Muscle of leg (tissue), 3 donors: ENCODE measurements at regions not wholly inside any gene's neighbourhood (a gene's known extent, or its start where the extent isn't known, plus 50 kb on each side); places are given as distances from the start of the nearest gene placed in this dataset.

ENCODE experiments used
- DNase-seq: peaks from one replicate; pipeline ENCODE4 v3.0.0; 2013
- H3K27ac ChIP-seq: one replicate; pipeline ENCODE4 v1.5.1; 2013; ENCODE audit warnings: mild to moderate bottlenecking, low read length, control low read depth
- H3K27me3 ChIP-seq: one replicate; pipeline ENCODE4 v1.6.1; 2013; ENCODE audit warnings: low read length; ENCODE audit not compliant: control insufficient read depth, insufficient read depth
- H3K36me3 ChIP-seq: one replicate; pipeline ENCODE4 v1.6.1; 2013; ENCODE audit warnings: low read length; ENCODE audit not compliant: control insufficient read depth, insufficient read depth
- H3K4me1 ChIP-seq: one replicate; pipeline ENCODE4 v1.6.1; 2013; ENCODE audit warnings: low read length; ENCODE audit not compliant: control insufficient read depth, insufficient read depth
- H3K4me3 ChIP-seq: one replicate; pipeline ENCODE4 v1.5.1; 2013; ENCODE audit warnings: low read length, control low read depth
- H3K9me3 ChIP-seq: replicated peaks from 2 replicates; pipeline ENCODE4 v1.6.1; 2013; ENCODE audit warnings: low read depth, low read length; ENCODE audit not compliant: control insufficient read depth
- WGBS: methylation state at CpG from one replicate; pipeline ENCODE4 v1.1.5; 2013; ENCODE audit warnings: missing lambda C conversion rate; ENCODE audit not compliant: insufficient coverage; 5-methylcytosine and 5-hydroxymethylcytosine counted together

DNA sequence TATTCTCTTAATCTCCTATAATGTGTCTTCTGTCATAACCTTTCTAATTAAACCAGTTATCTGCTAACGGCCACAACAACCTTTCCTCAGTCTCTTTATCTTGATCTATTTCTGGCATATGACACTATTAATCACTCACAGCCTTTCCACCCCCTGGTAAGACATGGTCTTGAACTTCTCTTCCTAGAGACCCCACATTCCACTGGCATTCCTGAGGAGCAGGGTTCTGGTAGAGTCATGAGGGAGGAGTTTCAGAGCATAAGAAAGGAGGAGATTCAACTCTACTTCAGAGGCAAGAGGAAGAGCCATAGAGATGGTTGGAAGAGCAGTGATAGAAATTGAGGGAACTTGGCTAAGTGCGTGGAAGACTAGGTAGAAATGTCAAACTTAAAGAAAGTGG is 325.6 kb downstream of the BLID start:
- Histone ChIP-seq H3K27ac (no peak overlapping the region), H3K4me3 (no peak overlapping the region), H3K27me3 (no peaks in the 10 kb centered on the region), H3K9me3 (peaks cover 2% of the 10 kb centered on the region), H3K36me3 (no peaks in the 10 kb centered on the region), H3K4me1 (peaks cover 5% of the 10 kb centered on the region)
- no peak for DNase-seq
- WGBS = 96% methylated on average over 2 of the region's 2 CpGs

DNA sequence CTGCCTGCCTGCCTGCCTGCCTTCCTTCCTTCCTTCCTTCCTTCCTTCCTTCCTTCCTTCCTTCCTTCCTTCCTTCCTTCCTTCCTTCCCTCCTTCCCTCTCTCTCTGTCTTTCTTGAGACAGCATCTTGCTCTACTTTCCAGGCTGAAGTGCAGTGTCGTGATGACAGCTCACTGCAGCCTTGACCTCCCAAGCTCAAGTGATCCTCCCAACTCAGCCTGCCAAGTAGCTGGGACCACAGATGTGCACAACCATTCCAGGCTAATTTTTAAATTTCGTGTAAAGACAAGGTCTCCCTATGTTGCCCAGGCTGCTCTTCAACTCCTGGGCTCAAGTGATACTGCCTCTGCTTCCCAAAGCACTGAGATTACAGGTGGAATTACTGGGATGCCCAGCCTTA is 328.2 kb upstream of the SORL1-AS1 start:
- Histone ChIP-seq H3K27me3 (no peaks in the 10 kb centered on the region), H3K9me3 (peaks cover 2% of the 10 kb centered on the region), H3K27ac (no peak overlapping the region), H3K4me1 (no peaks in the 10 kb centered on the region), H3K36me3 (no peaks in the 10 kb centered on the region), H3K4me3 (no peak overlapping the region)
- WGBS = 45% methylated on average over 2 of the region's 2 CpGs
- DNase-seq = peak; percentile 48

DNA sequence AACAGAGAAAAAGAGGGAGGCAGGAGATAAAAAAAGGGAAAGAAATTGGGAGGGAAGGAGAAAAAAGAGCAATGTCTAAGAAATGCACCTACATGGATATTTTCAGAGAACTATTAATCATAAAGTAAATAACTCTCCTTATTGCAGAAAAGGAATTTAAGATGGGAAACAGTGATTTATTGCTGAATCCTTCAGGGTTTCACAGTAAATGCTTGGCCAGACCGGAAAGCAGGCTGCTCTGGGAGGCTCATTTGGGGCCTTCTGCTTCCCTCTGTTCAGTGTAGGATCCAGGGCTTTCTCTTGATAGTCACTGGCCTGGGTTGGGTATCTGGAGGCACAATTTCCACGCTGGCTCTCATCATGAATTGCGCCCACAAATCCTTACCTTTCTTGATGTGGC is 324.3 kb upstream of the SORL1-AS1 start:
- WGBS = 33% methylated on average over 1 of the region's 3 CpGs
- H3K4me1 ChIP-seq = no peaks in the 10 kb centered on the region
- DNase-seq = no peak

DNA sequence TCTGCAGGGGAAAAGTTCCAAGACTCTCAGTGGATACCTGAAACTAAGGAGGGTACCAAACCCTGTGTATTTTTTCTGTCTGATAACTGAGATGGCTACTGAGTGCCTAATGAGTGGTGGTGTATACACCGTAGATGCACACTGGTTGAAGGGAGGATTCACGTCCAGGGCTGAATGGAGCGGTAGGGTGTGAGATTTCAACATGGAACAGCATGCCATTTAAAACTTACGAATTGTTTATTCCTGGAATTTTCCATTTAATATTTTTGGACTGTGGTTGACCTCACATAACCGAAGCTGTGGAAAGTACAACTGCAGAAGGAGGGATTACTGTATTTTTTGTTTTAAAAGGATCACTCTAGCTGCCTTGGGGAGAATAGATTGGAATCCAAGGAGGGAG is 322.5 kb upstream of the SORL1-AS1 start:
- Histone ChIP-seq H3K4me1 (no peaks in the 10 kb centered on the region), H3K4me3 (no peak overlapping the region), H3K27me3 (no peaks in the 10 kb centered on the region), H3K36me3 (no peaks in the 10 kb centered on the region), H3K27ac (no peak overlapping the region), H3K9me3 (no peaks in the 10 kb centered on the region)
- peak; percentile 42 for DNase-seq
- 100% methylated on average over 1 of the region's 5 CpGs for WGBS

More for the DNA sequence above, 324.3 kb upstream of the SORL1-AS1 start:
- Histone ChIP-seq H3K4me3 (no peak overlapping the region), H3K27ac (no peak overlapping the region), H3K27me3 (no peaks in the 10 kb centered on the region), H3K9me3 (no peaks in the 10 kb centered on the region), H3K36me3 (no peaks in the 10 kb centered on the region)

DNA sequence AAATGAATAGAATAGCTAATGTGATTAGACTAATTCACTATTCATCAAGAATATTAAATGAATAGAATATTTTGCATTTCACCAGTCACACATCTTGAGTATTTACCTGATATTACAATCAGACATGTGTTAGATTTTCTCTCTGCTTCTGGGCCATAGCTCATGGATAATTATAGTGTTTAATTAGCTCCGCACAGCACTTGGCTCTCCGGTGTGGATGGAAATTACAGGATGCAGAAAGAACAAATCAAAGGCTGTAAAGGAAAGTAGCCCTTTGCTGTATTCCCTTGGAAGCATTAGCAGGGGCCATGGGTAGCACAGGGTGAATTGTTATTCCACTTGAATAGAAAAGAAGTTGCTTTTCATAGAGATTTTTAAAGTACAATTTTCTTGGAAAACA is 320.3 kb upstream of the SORL1-AS1 start:
- no peaks in the 10 kb centered on the region for H3K36me3 ChIP-seq
- H3K4me1 ChIP-seq = no peaks in the 10 kb centered on the region
- no peak for DNase-seq
- whole genome bisulfite sequencing = 65% methylated on average over 2 of the region's 2 CpGs
- H3K9me3 ChIP-seq = no peaks in the 10 kb centered on the region
- no peak overlapping the region for H3K4me3 ChIP-seq
- no peak overlapping the region for H3K27ac ChIP-seq
- H3K27me3 ChIP-seq = no peaks in the 10 kb centered on the region

DNA sequence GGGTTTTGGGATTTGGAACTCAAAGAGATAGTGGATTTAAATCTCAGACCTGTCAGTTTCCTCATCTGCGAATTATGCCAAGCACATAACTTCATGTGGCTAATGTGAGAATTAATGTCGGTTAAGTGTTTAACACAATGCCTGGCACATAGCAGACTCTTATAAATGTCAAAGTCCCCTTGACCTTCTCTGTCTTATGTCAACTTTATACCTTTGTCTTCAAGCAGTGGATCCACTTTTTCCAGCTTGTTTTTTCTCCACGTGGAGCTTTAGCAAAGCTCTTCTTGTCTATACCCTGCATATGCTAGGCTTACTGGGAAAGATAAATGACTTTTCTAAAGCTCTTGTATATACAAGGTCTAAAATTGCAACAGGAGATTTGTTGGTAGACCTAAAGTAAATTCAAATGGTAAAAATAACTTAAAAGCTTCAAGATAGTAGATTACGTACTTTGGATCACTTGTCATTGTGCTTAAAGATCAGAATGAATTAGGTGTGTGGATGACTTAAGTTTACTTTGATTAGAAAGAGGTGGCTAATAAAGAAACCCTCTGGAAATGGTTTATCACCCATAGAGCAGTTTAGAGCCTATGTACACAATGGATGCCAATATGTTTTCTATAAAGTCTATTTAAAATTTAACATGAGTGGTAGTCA is 318.3 kb upstream of the SORL1-AS1 start:
- Histone ChIP-seq H3K4me3 (no peak overlapping the region), H3K4me1 (peaks cover 3% of the 10 kb centered on the region), H3K27ac (no peak overlapping the region), H3K9me3 (no peaks in the 10 kb centered on the region), H3K27me3 (no peaks in the 10 kb centered on the region), H3K36me3 (no peaks in the 10 kb centered on the region)
- no peak for DNase-seq
- no CpG with 5 or more reads among the region's 4 CpGs for WGBS

DNA sequence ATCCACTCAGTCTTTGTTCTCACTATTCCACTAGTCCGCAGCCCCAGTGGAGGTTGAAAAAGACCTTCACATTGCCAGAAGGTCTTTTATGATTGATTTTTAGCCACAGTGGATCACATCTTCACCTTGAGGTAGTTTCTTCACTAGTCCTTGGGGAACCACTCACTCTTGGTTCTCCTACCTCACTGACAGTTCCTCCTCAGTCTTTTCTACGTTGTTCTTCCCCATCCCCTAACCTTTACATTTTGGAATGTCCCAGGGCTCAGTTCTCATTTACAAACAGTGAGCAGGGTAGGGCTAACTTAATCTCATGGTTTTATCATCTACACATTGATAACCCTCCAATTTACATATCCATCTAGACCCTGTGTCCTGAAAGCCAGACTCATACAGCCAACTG is 316.4 kb upstream of the SORL1-AS1 start:
- Histone ChIP-seq H3K36me3 (no peaks in the 10 kb centered on the region), H3K27me3 (peaks cover 2% of the 10 kb centered on the region), H3K9me3 (no peaks in the 10 kb centered on the region), H3K27ac (no peak overlapping the region), H3K4me3 (no peak overlapping the region), H3K4me1 (peaks cover 3% of the 10 kb centered on the region)
- no peak for DNase-seq
- WGBS = 70% methylated on average over 1 of the region's 2 CpGs

DNA sequence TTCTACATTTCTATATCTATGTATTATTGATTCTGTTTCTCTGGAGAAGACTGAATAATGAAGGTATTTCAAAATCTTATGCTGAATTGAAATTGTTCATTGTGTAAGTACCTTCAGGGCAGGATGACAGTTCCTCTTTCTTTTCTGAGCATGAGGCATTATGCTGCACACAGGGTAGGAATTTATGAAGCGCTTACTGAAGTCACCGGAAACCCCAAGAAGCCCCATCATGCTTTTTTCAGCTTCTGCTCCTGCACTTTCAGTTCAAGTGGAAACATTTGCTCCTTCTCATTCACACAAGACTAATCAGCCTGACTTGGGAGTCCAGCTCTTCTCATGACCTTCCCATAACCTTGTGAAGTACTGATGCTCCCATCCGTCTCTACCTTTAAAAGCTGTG is 314.7 kb upstream of the SORL1-AS1 start:
- 73% methylated on average over 3 of the region's 3 CpGs for WGBS
- Histone ChIP-seq H3K4me3 (no peak overlapping the region), H3K4me1 (peaks cover 10% of the 10 kb centered on the region), H3K27ac (peak overlapping the region; percentile 44), H3K36me3 (no peaks in the 10 kb centered on the region), H3K9me3 (no peaks in the 10 kb centered on the region), H3K27me3 (peaks cover 2% of the 10 kb centered on the region)
- DNase-seq = peak; percentile 78

DNA sequence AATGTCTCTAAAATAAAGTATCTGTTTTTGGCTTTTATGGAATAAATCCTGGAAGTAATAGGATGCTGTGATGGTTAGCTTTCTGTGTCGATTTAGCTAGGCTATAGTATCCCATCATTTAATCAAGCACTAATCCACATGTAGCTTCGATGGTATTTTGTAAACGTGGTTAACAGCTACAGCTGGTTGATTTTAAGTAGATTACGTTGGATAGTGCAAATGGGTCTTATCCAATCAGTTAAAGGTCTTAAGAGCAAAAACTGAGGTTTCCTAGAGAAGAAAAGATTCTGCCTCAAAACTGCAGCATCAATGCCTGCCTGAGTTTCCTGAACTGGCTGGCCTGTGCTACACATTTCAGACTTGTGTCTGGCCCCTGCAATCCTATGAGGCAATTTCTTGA is 314.2 kb upstream of the SORL1-AS1 start:
- Histone ChIP-seq H3K36me3 (no peaks in the 10 kb centered on the region), H3K4me3 (no peak overlapping the region), H3K9me3 (no peaks in the 10 kb centered on the region), H3K27ac (no peak overlapping the region), H3K4me1 (peaks cover 10% of the 10 kb centered on the region), H3K27me3 (peaks cover 2% of the 10 kb centered on the region)
- WGBS = no CpG with 5 or more reads among the region's 4 CpGs
- no peak for DNase-seq

DNA sequence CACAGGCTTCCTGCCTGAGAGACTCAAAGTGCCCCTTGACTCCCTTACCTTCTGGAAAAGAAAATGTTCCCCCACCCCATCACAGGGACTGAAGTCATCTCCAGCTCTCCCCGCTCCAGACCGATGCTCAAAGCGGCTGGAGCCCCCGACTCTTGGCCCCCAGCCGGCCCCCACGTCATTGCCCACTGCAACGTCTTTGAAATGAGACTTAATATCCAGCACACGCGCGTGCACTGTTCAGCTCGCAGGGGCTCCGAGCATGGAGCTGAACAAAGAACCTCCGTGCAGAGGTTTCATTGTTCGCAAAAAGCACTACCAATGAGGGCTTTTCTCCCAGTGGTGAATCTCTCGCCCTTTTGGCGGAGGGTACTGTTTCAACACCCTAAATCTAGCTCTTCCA is 313.4 kb upstream of the SORL1-AS1 start:
- Histone ChIP-seq H3K27ac (no peak overlapping the region), H3K27me3 (peaks cover 2% of the 10 kb centered on the region), H3K36me3 (no peaks in the 10 kb centered on the region), H3K9me3 (no peaks in the 10 kb centered on the region), H3K4me1 (peaks cover 10% of the 10 kb centered on the region), H3K4me3 (no peak overlapping the region)
- 65% methylated on average over 14 of the region's 16 CpGs for WGBS
- DNase-seq = no peak

DNA sequence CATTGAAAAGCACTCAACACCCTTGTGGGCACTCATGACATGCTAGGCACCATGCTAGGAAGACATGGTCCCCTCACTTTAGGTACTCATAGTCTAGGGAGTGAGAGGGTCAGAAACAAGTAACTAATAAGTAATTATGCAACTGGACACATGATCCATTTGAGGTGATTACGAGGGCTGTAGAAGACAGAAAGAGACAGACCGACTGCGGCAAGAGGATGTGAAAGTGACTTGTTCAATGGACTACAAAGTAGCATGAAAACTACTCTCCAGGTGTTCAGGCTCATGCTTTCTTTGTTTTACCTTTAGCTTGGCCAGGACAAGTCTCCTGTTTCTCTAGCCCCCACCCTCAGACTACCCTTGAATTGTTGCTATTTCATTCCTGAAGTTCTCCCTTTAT is 310.8 kb upstream of the SORL1-AS1 start:
- Histone ChIP-seq H3K4me3 (no peak overlapping the region), H3K27me3 (peaks cover 2% of the 10 kb centered on the region), H3K27ac (no peak overlapping the region), H3K9me3 (no peaks in the 10 kb centered on the region), H3K36me3 (no peaks in the 10 kb centered on the region), H3K4me1 (peaks cover 10% of the 10 kb centered on the region)
- WGBS = no CpG with 5 or more reads among the region's 3 CpGs
- no peak for DNase-seq
